ENCODE measurements at regions not wholly inside any gene's neighbourhood (a gene's known extent, or its start where the extent isn't known, plus 50 kb on each side); places are given as distances from the start of the nearest gene placed in this dataset.

GRCh38 chr15:69798481-69799250 lies 299.1 kb downstream of the TLE3 start:
- DNase-seq, result no peak

GRCh38 chr15:69801144-69801543 lies 296.6 kb downstream of the TLE3 start:
- no peak for DNase-seq

DNA sequence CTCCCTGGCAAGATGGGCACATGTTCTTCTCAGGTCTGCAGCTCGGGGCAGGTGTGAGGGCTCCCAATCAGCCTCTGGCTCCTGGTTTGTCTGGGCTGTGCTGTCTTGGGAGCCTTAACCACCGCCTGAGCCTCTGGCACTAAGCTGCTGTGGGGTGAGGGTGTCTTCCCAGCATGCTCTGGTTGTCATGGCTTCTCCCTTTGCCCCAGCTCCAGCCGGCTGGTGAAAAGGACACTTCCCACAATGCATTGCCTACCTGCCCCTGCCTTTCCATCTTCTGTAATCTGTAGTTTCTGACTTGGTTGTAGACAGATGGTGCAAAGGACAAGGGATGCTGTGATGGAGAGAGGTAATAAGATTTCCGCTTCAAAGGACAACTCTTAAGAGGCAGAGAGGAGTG lies 295.3 kb downstream of the TLE3 start:
- peak; percentile 80 for DNase-seq

DNA sequence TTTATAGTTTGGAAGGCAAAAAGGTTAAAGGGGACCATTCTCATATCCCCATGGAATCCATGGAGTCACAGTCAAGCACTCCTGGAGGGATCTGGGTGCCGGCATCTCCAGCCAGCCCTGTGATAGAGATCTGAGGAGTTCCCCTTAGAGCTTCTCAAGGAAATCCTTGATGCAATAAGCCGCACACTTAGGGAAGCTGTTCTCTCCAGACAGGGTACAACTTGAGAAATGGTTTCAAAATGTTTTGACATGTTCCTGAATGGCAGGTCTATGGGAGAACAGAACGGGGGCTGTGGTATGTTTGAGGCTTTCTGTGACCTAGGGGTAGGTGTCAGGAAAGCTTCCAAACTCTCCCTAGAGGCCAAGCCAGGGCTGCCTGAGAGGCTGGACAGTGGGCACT lies 292.9 kb downstream of the TLE3 start:
- no peak for DNase-seq

DNA sequence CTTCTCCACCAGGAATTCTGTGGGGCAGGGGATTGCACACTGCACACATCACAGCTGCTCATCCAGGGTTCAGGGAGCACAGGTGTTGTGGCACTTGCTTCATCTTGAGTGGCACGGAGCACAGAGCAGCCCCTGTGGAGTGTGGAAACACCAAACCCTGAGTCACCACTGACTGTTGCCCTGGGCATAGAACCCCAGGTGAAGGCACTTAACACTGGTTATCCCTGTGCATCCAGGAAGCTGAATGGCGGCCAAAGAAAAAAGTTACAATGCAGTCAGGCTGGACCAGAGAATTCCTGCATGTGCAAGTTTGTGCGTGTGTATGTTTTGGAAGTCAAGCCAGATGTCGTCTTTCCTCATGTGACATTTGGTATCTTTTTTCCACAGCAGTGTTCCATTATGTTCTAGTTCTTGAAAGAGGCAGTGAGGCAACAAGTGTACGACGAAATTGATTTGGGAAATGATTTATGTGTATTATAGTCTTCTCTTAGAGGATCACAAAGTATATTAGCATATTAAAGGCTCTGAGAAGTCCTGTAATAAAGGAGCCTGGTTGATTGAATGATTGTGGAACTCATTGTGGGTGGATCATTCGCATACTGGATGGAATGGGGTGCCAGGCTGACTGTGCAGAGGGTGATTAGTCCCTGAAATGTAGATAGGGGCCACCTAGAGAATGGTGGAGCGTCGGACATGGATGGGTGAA lies 292.3 kb downstream of the TLE3 start:
- peak; percentile 52 for DNase-seq

DNA sequence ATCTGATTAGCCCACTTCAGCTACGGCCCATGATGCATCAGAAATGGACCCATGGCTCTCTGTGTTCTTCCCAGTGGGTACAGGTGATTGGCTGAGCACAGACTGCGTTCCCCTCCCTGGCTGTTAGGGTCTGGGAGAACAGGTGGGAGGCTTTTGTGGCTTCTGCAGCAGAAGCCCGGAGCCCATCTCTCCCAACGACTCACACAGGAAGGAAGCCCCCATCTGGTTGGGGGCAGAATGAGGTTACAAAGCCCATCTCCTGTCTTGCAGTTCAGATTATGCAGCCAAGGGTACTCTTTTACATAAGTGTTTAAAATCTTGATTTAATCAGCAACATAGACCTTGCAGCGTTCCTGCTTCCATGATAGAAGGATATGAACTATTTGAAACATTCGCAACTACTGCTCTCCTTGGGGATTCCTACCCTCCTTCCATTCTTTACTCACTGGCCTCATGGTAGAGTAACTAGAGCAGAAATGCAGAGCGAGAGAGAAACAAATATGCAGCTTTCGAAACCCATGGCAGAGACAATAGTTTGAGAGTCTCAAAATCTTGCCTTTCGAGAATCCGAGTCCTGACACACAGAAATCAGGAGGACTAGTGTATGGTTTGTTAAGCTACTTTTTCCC lies 291.3 kb downstream of the TLE3 start:
- no peak for DNase-seq

DNA sequence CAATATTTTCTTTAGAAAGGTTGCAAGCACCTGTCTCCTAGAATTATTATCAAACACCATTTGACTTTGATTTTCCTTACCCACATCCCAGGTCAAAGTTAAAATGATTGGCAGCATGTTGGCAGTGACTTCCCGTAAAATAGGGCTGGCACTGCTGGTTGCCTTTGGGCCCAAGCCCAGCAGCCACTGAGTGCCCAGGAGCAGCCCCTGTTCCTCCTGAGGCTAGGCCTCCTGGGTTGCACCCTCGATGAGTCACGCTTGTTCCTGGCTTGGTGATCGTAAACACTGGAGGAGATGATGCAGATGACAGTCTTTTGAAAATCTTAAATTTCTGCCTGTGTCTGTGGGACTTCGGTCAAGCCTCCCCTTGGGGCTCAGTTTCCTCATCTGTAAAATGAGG lies 290.0 kb downstream of the TLE3 start:
- no peak for DNase-seq

DNA sequence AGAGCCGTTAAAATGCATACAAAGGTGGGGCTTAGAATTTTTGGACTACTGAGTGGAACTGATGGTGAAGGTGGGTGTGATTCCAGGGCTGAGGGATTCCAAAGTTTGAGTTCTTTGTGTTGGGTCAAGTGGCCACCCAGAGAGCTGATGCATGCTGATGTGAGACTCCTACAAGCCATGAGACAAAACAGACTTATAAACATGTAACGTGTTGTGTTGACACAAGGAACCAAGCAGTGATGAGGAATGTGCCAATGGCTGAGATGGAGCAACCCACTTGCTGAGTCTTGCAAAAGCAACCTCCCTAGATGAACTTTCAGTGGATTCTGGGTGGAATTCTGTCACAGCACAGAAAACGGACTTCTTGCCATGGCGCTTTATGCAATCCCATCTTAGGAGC lies 289.0 kb downstream of the TLE3 start:
- DNase-seq, result no peak

GRCh38 chr15:69809421-69809820 lies 288.3 kb downstream of the TLE3 start:
- no peak for DNase-seq

DNA sequence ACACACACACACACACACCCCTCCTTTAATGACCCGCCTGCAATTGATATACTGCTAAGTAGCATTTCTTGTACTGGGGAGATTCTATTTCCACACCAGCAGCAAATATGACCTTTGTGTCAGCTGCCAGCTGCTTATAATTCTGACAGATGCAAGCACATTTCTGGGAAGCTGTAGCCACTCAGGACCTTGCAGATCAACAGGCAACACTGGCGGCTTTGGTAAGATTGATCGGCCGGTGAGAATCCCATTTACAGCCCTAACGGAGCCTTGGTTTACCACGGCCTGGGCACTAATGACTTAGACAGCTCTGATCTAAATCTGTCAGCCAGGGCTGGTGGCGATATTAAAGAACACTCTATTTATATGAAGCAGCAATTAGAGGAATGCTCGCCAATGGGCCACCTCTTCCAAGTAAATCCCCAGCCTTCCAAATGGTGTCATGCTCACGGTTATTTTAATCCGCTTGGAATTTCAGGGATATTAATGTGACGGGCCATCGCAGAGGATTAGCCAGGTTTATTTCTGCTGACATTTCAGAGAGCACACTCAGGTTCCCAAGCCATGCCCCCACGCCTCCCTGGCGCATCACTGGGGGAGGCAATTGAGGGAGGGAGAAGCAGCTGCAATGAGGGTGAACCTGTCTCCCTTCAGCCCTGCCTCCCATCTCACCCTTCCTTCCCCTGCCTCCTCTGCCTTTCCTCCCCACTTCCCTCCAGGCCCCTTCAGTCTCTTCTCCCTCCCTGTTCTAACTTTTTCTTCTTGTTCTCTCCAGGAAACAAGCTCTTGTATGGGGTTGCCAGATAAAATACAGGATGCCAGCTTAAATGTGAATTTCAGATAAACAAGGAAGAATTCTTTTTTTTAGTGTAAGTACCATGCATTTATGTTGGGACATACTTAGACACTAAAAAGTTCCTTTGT lies 287.0 kb downstream of the TLE3 start:
- peak; percentile 69 for DNase-seq

GRCh38 chr15:69812861-69813261 lies 284.9 kb downstream of the TLE3 start:
- DNase-seq, result no peak

GRCh38 chr15:69813881-69814280 lies 283.8 kb downstream of the TLE3 start:
- no peak for DNase-seq

DNA sequence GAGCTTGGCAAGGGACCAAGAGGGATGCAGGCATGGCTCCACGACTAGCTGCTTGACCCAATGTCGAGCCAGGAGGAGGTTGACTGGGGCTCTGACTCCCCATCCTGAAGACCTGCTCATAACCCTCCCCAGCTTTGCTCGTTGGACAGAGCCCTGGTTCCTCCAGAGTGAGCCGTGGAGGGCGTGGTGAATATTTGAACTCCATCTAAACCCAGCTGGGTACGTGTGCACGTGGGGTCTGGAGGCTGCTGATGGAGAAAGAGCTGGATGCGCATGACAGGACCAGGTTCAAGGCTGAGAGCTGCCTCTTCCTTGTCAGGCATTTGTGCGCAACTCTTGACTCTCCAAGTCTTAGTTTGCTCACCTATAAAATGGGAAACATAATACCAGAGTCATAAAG lies 282.8 kb downstream of the TLE3 start:
- DNase-seq, result no peak

GRCh38 chr15:69815793-69816192 lies 281.9 kb downstream of the TLE3 start:
- no peak for DNase-seq

- DNase-seq, result no peak
Measured at GRCh38 chr15:69816522-69816921, 281.2 kb downstream of the TLE3 start.

DNA sequence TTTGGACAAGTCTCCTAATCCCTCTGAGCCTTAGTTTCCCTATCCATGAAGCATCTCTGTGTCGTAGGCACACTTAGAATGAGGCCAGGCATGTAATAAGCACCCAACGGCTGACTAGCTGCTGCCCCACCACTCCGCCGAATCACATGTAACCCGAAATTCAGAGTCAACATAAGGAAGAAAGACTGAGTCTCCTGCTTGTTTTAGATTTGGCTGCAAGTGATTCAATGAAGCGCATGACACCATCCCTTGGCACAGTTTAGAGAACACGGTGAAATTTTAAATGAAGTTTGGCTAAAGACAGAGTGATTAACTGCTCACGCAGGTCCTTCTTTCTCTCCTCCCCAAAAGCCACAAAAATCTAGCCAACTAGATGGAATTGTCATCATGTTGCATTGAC lies 279.2 kb downstream of the TLE3 start:
- DNase-seq, result no peak

GRCh38 chr15:69819371-69819770 lies 278.3 kb downstream of the TLE3 start:
- DNase-seq, result no peak

DNA sequence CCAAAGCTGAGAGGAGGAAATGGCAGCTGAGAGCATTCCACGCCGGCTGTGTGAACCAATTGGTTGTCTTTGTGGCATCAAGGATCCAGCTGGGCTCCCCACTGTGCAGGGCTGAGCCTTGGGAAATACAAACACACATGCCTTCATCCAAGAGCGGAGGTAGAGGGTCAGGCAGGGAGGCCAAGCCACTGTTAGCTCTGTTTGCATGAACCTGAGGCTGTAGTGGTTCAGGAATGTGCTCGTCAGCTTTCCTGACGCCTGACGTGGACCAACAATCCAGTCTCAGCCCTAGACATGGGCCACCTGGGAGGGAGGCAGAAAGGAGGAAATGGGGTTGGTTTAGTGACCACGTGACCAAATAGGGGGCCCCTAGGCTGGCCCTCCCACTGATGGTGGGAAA lies 276.9 kb downstream of the TLE3 start:
- no peak for DNase-seq

DNA sequence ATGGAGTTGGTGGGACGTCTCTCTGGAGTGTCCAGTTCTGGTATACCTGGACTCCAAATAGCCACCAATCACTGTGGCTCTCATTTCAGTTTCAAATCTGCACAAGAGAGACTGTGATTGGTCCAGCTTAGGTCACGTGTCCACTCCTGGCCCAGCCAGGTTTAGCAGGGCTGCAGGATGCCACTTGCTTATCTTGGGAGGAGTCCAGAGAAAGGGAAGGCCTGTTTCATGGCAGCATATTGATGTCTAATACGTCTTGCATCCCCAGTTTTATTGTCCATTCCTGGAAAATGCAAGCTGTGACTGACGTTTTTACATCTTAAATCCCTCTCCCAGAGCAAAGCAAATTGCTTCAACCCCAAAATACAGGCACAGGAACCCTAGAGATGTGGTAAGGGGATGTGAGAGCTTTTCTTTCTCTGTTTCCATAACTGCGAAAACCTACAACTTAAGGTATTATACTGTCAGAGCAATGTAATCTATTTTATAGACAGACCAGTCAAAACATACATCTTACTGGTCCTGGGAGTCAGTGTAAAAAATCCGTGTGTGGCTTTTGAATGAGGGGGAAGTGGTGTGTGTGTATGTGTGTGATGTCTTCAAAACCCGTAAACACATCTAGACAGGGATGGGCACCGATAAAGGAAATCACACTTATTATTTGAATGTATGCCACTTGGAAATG lies 274.4 kb downstream of the TLE3 start:
- DNase-seq, result no peak

GRCh38 chr15:69824075-69824876 lies 273.4 kb downstream of the TLE3 start:
- DNase-seq, result no peak

DNA sequence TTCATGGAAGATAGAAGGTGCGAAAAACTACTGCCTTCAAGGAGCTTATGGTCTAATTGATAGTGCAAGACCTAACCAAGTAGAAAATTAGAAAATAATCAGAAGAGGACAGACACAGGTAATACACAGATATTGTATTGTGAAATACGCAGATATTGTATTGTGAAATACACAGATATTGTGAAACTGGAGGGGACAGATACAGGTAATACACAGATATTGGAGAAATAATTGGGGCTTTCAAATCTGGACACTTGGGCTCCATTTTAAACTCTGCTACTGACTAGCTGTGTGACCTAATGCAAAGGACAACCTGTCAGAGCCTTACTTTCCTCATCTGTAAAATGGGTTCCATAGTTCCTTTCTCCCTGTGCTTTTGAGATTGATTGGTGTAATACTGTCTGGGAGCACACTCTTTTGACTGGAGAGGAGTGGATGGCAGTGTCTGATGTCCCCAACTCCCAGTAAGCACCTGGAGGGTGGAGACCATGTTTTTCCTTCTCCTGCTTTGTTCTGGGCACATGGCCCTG lies 272.8 kb downstream of the TLE3 start:
- DNase-seq, result no peak
